Caco-2 (cell line): ENCODE measurements at regions not wholly inside any gene's neighbourhood (a gene's known extent, or its start where the extent isn't known, plus 50 kb on each side); places are given as distances from the start of the nearest gene placed in this dataset.

Experiments
- BruUV-seq: library from RNA; stranded (reverse); fragments of 400-500 nt; replicated peaks from 2 replicates; lab custom pipeline; 2021; lab: Mats Ljungman, UMichigan
- CTCF ChIA-PET: fragments of 300-600 bp; sonication (Branson Sonifier 250); formaldehyde crosslinking; loops from one replicate; lab custom pipeline; 2022; ENCODE audit warnings: antibody characterized with exemption; lab: Charles Lee
- POLR2A ChIA-PET: fragments of 300-600 bp; sonication (Branson Sonifier 250); formaldehyde crosslinking; loops from one replicate; lab custom pipeline; 2022; ENCODE audit warnings: antibody characterized with exemption; lab: Charles Lee
- DNase-seq, 2 experiments: peaks; one replicate each; pipeline versions ENCODE4 v3.0.0 to v3.0.0-alpha.2; 2020 to 2022
- H3K27me3 ChIP-seq: replicated peaks from 2 replicates; pipeline ENCODE4 v1.6.0; 2011; ENCODE audit warnings: low read length; ENCODE audit not compliant: control insufficient read depth, insufficient read depth
- H3K36me3 ChIP-seq: 2 replicates; pipeline ENCODE4 v1.5.1; 2011; ENCODE audit warnings: low read length; ENCODE audit not compliant: control insufficient read depth, insufficient read depth
- H3K4me1 ChIP-seq: fragments of 250-450 bp; sonication (Bioruptor Pico); 2 replicates; pipeline ENCODE4 v1.5.1; 2020; ENCODE audit warnings: mild to moderate bottlenecking
- H3K4me3 ChIP-seq: 2 replicates; pipeline ENCODE4 v1.5.1; 2011; ENCODE audit warnings: low read depth, mild to moderate bottlenecking, control low read depth, low read length
- H3K9me3 ChIP-seq: fragments of 250-450 bp; sonication (Bioruptor Pico); 2 replicates; pipeline ENCODE4 v1.5.1; 2020; ENCODE audit warnings: mild to moderate bottlenecking, moderate library complexity
- H3K27ac Mint-ChIP-seq: one replicate; pipeline ENCODE4 v1.8.0; 2022; ENCODE audit warnings: mixed read lengths; ENCODE audit not compliant: unreplicated experiment
- H3K27me3 Mint-ChIP-seq: one replicate; pipeline ENCODE4 v1.8.0; 2022; ENCODE audit warnings: mixed read lengths; ENCODE audit not compliant: insufficient read depth, unreplicated experiment
- H3K36me3 Mint-ChIP-seq: one replicate; pipeline ENCODE4 v1.8.0; 2022; ENCODE audit warnings: mild to moderate bottlenecking, mixed read lengths; ENCODE audit not compliant: insufficient read depth, unreplicated experiment
- H3K4me1 Mint-ChIP-seq: one replicate; pipeline ENCODE4 v1.8.0; 2022; ENCODE audit warnings: low read depth, mixed read lengths; ENCODE audit not compliant: unreplicated experiment
- H3K4me3 Mint-ChIP-seq: one replicate; pipeline ENCODE4 v1.8.0; 2022; ENCODE audit warnings: mild to moderate bottlenecking, moderate library complexity, mixed read lengths; ENCODE audit not compliant: unreplicated experiment
- H3K9me3 Mint-ChIP-seq: one replicate; pipeline ENCODE4 v1.8.0; 2022; ENCODE audit warnings: mixed read lengths; ENCODE audit not compliant: unreplicated experiment
- CTCF ChIP-seq, 2 experiments: fragments of 200-600 bp in 1 of 2; IDR thresholded peaks; 1 replicate in 1 of 2; 2 replicates in 1 of 2; pipeline versions ENCODE4 v1.5.1 to v1.8.0; 2011 to 2022; ENCODE audit warnings: antibody characterized with exemption in 1 of 2, control low read depth in 1 of 2, inconsistent platforms in 1 of 2, low read depth in 1 of 2, low read length in 1 of 2, mild to moderate bottlenecking in 1 of 2, moderate library complexity in 1 of 2; ENCODE audit not compliant: insufficient read depth in 1 of 2, severe bottlenecking in 1 of 2, unreplicated experiment in 1 of 2
- intact Hi-C: fragments of 100-400 bp; cut with micrococcal nuclease; formaldehyde crosslinking; loops from one replicate; pipeline ENCODE4 v1.10.0; 2022; ENCODE audit not compliant: unreplicated experiment

GRCh38 chr9:23587433-23587832 lies 238.6 kb downstream of the ELAVL2 start:
- POLR2A ChIA-PET: no interaction called here
- Mint-ChIP-seq H3K9me3 (no peaks in the 10 kb centered on the region), H3K27ac (no peak overlapping the region), H3K36me3 (no peaks in the 10 kb centered on the region), H3K27me3 (no peaks in the 10 kb centered on the region), H3K4me1 (no peaks in the 10 kb centered on the region), H3K4me3 (no peak overlapping the region)
- Histone ChIP-seq H3K36me3 (no peaks in the 10 kb centered on the region), H3K4me3 (no peak overlapping the region), H3K4me1 (no peaks in the 10 kb centered on the region), H3K9me3 (no peaks in the 10 kb centered on the region), H3K27me3 (no peaks in the 10 kb centered on the region)
- CTCF ChIA-PET: no interaction called here
- no peak for TF ChIP-seq CTCF (IDR thresholded peaks at IDR 0.05; ENCODE audit: insufficient read depth in 1 of 2, low read depth in 1 of 2, low read length in 1 of 2, severe bottlenecking in 1 of 2, unreplicated experiment in 1 of 2)
- no peak for DNase-seq
- BruUV-seq: no TSS peak
- intact Hi-C loops: no loop called here

- peak in 1 of 2 experiments; percentile 1 for DNase-seq
- no peak overlapping the region for H3K27ac Mint-ChIP-seq
- no peaks in the 10 kb centered on the region for H3K36me3 Mint-ChIP-seq
- Histone ChIP-seq H3K27me3 (no peaks in the 10 kb centered on the region), H3K4me1 (no peaks in the 10 kb centered on the region), H3K9me3 (no peaks in the 10 kb centered on the region), H3K36me3 (no peaks in the 10 kb centered on the region), H3K4me3 (no peak overlapping the region)
- no peaks in the 10 kb centered on the region for H3K27me3 Mint-ChIP-seq
- no peak for TF ChIP-seq CTCF (IDR thresholded peaks at IDR 0.05; ENCODE audit: insufficient read depth in 1 of 2, low read depth in 1 of 2, low read length in 1 of 2, severe bottlenecking in 1 of 2, unreplicated experiment in 1 of 2)
- ChIA-PET CTCF (no interaction called here), POLR2A (no interaction called here)
- no peaks in the 10 kb centered on the region for H3K9me3 Mint-ChIP-seq
- intact Hi-C loops: no loop called here
- no peak overlapping the region for H3K4me3 Mint-ChIP-seq
- no peaks in the 10 kb centered on the region for H3K4me1 Mint-ChIP-seq
- BruUV-seq: no TSS peak
Observed at GRCh38 chr9:23587903-23588302, 238.1 kb downstream of the ELAVL2 start.

GRCh38 chr9:23590276-23591000 lies 235.6 kb downstream of the ELAVL2 start:
- no peak overlapping the region for H3K27ac Mint-ChIP-seq
- H3K9me3 Mint-ChIP-seq: no peaks in the 10 kb centered on the region
- no TSS peak for BruUV-seq
- no peaks in the 10 kb centered on the region for H3K27me3 ChIP-seq
- no peaks in the 10 kb centered on the region for H3K27me3 Mint-ChIP-seq
- intact Hi-C loops: no loop called here
- no peaks in the 10 kb centered on the region for H3K9me3 ChIP-seq
- H3K4me1 Mint-ChIP-seq: no peaks in the 10 kb centered on the region
- H3K36me3 ChIP-seq: no peaks in the 10 kb centered on the region
- H3K36me3 Mint-ChIP-seq: no peaks in the 10 kb centered on the region
- POLR2A ChIA-PET: no interaction called here
- H3K4me3 Mint-ChIP-seq: no peak overlapping the region
- H3K4me1 ChIP-seq: no peaks in the 10 kb centered on the region
- DNase-seq: no peak
- no peak for TF ChIP-seq CTCF (IDR thresholded peaks at IDR 0.05; ENCODE audit: insufficient read depth in 1 of 2, low read depth in 1 of 2, low read length in 1 of 2, severe bottlenecking in 1 of 2, unreplicated experiment in 1 of 2)
- H3K4me3 ChIP-seq: no peak overlapping the region
- CTCF ChIA-PET: no interaction called here
